ES-I3 (cell line): ENCODE measurements at regions not wholly inside any gene's neighbourhood (a gene's known extent, or its start where the extent isn't known, plus 50 kb on each side); places are given as distances from the start of the nearest gene placed in this dataset.

Experiments
- H3K36me3 ChIP-seq: 2 replicates; pipeline ENCODE4 v1.6.1; 2013; ENCODE audit warnings: mild to moderate bottlenecking, low read length, control low read depth, moderate library complexity; ENCODE audit not compliant: insufficient read depth
- H3K4me1 ChIP-seq: 2 replicates; pipeline ENCODE4 v1.6.1; 2013; ENCODE audit warnings: mild to moderate bottlenecking, control low read depth, low read length; ENCODE audit not compliant: insufficient read depth
- H3K9ac ChIP-seq: 2 replicates; pipeline ENCODE4 v1.6.1; 2013; ENCODE audit warnings: low read depth, mild to moderate bottlenecking, low read length, moderate library complexity
- H3K9me3 ChIP-seq: 2 replicates; pipeline ENCODE4 v1.6.1; 2013; ENCODE audit warnings: mild to moderate bottlenecking, low read length, moderate library complexity; ENCODE audit not compliant: control insufficient read depth, insufficient read depth

- H3K9me3 ChIP-seq, result no peaks in the 10 kb centered on the region
- H3K4me1 ChIP-seq, result no peaks in the 10 kb centered on the region
- no peak overlapping the region for H3K9ac ChIP-seq
- no peaks in the 10 kb centered on the region for H3K36me3 ChIP-seq
These were observed 199.0 kb upstream of the PRPS1L1 start for GRCh38 chr7:18226598-18226997.

GRCh38 chr7:18228686-18229085 is 201.0 kb upstream of the PRPS1L1 start:
- Histone ChIP-seq H3K4me1 (no peaks in the 10 kb centered on the region), H3K36me3 (no peaks in the 10 kb centered on the region), H3K9ac (no peak overlapping the region), H3K9me3 (no peaks in the 10 kb centered on the region)

- H3K4me1 ChIP-seq, result no peaks in the 10 kb centered on the region
- H3K9ac ChIP-seq, result no peak overlapping the region
- H3K9me3 ChIP-seq, result no peaks in the 10 kb centered on the region
- no peaks in the 10 kb centered on the region for H3K36me3 ChIP-seq
These were observed 202.6 kb upstream of the PRPS1L1 start for GRCh38 chr7:18230271-18230670.

GRCh38 chr7:18231854-18232253 is 204.2 kb upstream of the PRPS1L1 start:
- Histone ChIP-seq H3K4me1 (no peaks in the 10 kb centered on the region), H3K9me3 (no peaks in the 10 kb centered on the region), H3K9ac (no peak overlapping the region), H3K36me3 (no peaks in the 10 kb centered on the region)

GRCh38 chr7:18234519-18234918 is 206.9 kb upstream of the PRPS1L1 start:
- no peaks in the 10 kb centered on the region for H3K36me3 ChIP-seq
- no peaks in the 10 kb centered on the region for H3K9me3 ChIP-seq
- no peak overlapping the region for H3K9ac ChIP-seq
- H3K4me1 ChIP-seq, result no peaks in the 10 kb centered on the region

GRCh38 chr7:18235819-18236218 is 208.2 kb upstream of the PRPS1L1 start:
- Histone ChIP-seq H3K36me3 (no peaks in the 10 kb centered on the region), H3K4me1 (no peaks in the 10 kb centered on the region), H3K9ac (no peak overlapping the region), H3K9me3 (no peaks in the 10 kb centered on the region)

- no peaks in the 10 kb centered on the region for H3K4me1 ChIP-seq
- no peaks in the 10 kb centered on the region for H3K9me3 ChIP-seq
- no peaks in the 10 kb centered on the region for H3K36me3 ChIP-seq
- no peak overlapping the region for H3K9ac ChIP-seq
These were observed 211.6 kb upstream of the PRPS1L1 start for GRCh38 chr7:18239212-18239611.

GRCh38 chr7:18241543-18242231 is 214.0 kb upstream of the PRPS1L1 start:
- H3K4me1 ChIP-seq, result no peaks in the 10 kb centered on the region

GRCh38 chr7:18243731-18244130 is 216.1 kb upstream of the PRPS1L1 start:
- H3K36me3 ChIP-seq, result no peaks in the 10 kb centered on the region
- no peak overlapping the region for H3K9ac ChIP-seq
- no peaks in the 10 kb centered on the region for H3K4me1 ChIP-seq
- no peaks in the 10 kb centered on the region for H3K9me3 ChIP-seq

More at GRCh38 chr7:18241543-18242231, 214.0 kb upstream of the PRPS1L1 start:
- Histone ChIP-seq H3K36me3 (no peaks in the 10 kb centered on the region), H3K9ac (no peak overlapping the region), H3K9me3 (no peaks in the 10 kb centered on the region)

- Histone ChIP-seq H3K4me1 (no peaks in the 10 kb centered on the region), H3K9ac (no peak overlapping the region), H3K9me3 (no peaks in the 10 kb centered on the region; the same call in 1 of the 2 replicates), H3K36me3 (no peaks in the 10 kb centered on the region)
These were observed 222.5 kb upstream of the PRPS1L1 start for GRCh38 chr7:18250133-18250532.

- Histone ChIP-seq H3K36me3 (no peaks in the 10 kb centered on the region), H3K9me3 (no peaks in the 10 kb centered on the region; the same call in 1 of the 2 replicates)
These were observed 230.1 kb upstream of the PRPS1L1 start for GRCh38 chr7:18257711-18258110.

GRCh38 chr7:18262058-18262457 is 233.5 kb upstream of the HDAC9 start:
- H3K4me1 ChIP-seq, result no peaks in the 10 kb centered on the region
- no peaks in the 10 kb centered on the region for H3K36me3 ChIP-seq
- no peak overlapping the region for H3K9ac ChIP-seq
- no peaks in the 10 kb centered on the region; the same call in 1 of the 2 replicates for H3K9me3 ChIP-seq

More at GRCh38 chr7:18257711-18258110, 230.1 kb upstream of the PRPS1L1 start:
- Histone ChIP-seq H3K4me1 (no peaks in the 10 kb centered on the region), H3K9ac (no peak overlapping the region)

- Histone ChIP-seq H3K36me3 (no peaks in the 10 kb centered on the region), H3K9me3 (no peaks in the 10 kb centered on the region; the same call in 1 of the 2 replicates), H3K4me1 (no peaks in the 10 kb centered on the region), H3K9ac (no peak overlapping the region)
These were observed 229.8 kb upstream of the HDAC9 start for GRCh38 chr7:18265611-18266281.

- no peaks in the 10 kb centered on the region for H3K9me3 ChIP-seq
- H3K4me1 ChIP-seq, result no peaks in the 10 kb centered on the region
- no peaks in the 10 kb centered on the region for H3K36me3 ChIP-seq
- no peak overlapping the region for H3K9ac ChIP-seq
These were observed 227.0 kb upstream of the HDAC9 start for GRCh38 chr7:18268571-18268970.

GRCh38 chr7:18276380-18276779 is 219.2 kb upstream of the HDAC9 start:
- Histone ChIP-seq H3K9ac (no peak overlapping the region), H3K9me3 (no peaks in the 10 kb centered on the region), H3K36me3 (no peaks in the 10 kb centered on the region), H3K4me1 (no peaks in the 10 kb centered on the region)
